LNCaP clone FGC (cell line): ENCODE measurements at regions not wholly inside any gene's neighbourhood (a gene's known extent, or its start where the extent isn't known, plus 50 kb on each side); places are given as distances from the start of the nearest gene placed in this dataset.

Experiments
- DNase-seq: peaks from one replicate; pipeline ENCODE4 v3.0.0-alpha.2; 2011; ENCODE audit warnings: low read depth
- H3K4me3 ChIP-seq: 2 replicates; pipeline ENCODE4 v1.5.1; 2011; ENCODE audit warnings: mild to moderate bottlenecking, low read depth, low read length, control low read depth
- CTCF ChIP-seq: IDR thresholded peaks from 2 replicates; pipeline ENCODE4 v1.5.1; 2012; ENCODE audit warnings: mild to moderate bottlenecking; ENCODE audit not compliant: control insufficient read depth, insufficient read depth; ENCODE audit errors: extremely low read depth

GRCh38 chr2:236799391-236800026, 229.9 kb downstream of the ACKR3 start:
- no peak for DNase-seq
- no peak for TF ChIP-seq CTCF

GRCh38 chr2:236802862-236803261, 233.2 kb downstream of the ACKR3 start:
- no peak for TF ChIP-seq CTCF
- no peak overlapping the region for H3K4me3 ChIP-seq
- no peak for DNase-seq

More at GRCh38 chr2:236799391-236800026, 229.9 kb downstream of the ACKR3 start:
- no peak overlapping the region for H3K4me3 ChIP-seq

GRCh38 chr2:236803621-236804020, 234.0 kb downstream of the ACKR3 start:
- DNase-seq = no peak
- no peak for TF ChIP-seq CTCF

GRCh38 chr2:236805800-236806531, 236.3 kb downstream of the ACKR3 start:
- H3K4me3 ChIP-seq = no peak overlapping the region
- no peak for TF ChIP-seq CTCF
- no peak for DNase-seq

More at GRCh38 chr2:236803621-236804020, 234.0 kb downstream of the ACKR3 start:
- no peak overlapping the region for H3K4me3 ChIP-seq

- no peak for DNase-seq
- TF ChIP-seq CTCF = no peak
- H3K4me3 ChIP-seq = no peak overlapping the region
Observed at GRCh38 chr2:236809716-236810115, 240.1 kb downstream of the ACKR3 start.

- TF ChIP-seq CTCF = no peak
- no peak overlapping the region for H3K4me3 ChIP-seq
- no peak for DNase-seq
Observed at GRCh38 chr2:236811062-236811656, 241.5 kb downstream of the ACKR3 start.

GRCh38 chr2:236813766-236814165, 244.1 kb downstream of the ACKR3 start:
- no peak for TF ChIP-seq CTCF
- H3K4me3 ChIP-seq = no peak overlapping the region
- no peak for DNase-seq
